SJCRH30 (cell line): ENCODE measurements at regions not wholly inside any gene's neighbourhood (a gene's known extent, or its start where the extent isn't known, plus 50 kb on each side); places are given as distances from the start of the nearest gene placed in this dataset.
"Not testable (repeated sequence)": the region's sequence is repeated elsewhere in the genome, so short reads cannot be mapped to it uniquely, and the experiment has no call there.

ENCODE experiments used
- DNase-seq, 2 experiments: peaks; one replicate each; pipeline ENCODE4 v3.0.0-alpha.2; 2015 to 2020
- H3K27ac ChIP-seq: fragments of 250-450 bp; sonication (Bioruptor Pico); 2 replicates; pipeline ENCODE4 v1.5.1; 2020; ENCODE audit warnings: mild to moderate bottlenecking, moderate library complexity
- H3K27me3 ChIP-seq: fragments of 250-450 bp; sonication (Bioruptor Pico); 2 replicates; pipeline ENCODE4 v1.5.1; 2020; ENCODE audit warnings: mild to moderate bottlenecking, moderate library complexity
- H3K36me3 ChIP-seq: fragments of 250-450 bp; sonication (Bioruptor Pico); 2 replicates; pipeline ENCODE4 v1.5.1; 2020; ENCODE audit warnings: mild to moderate bottlenecking, moderate library complexity
- H3K4me1 ChIP-seq: fragments of 250-450 bp; sonication (Bioruptor Pico); 2 replicates; pipeline ENCODE4 v1.5.1; 2020; ENCODE audit warnings: mild to moderate bottlenecking, moderate library complexity
- H3K4me3 ChIP-seq: fragments of 250-450 bp; sonication (Bioruptor Pico); 2 replicates; pipeline ENCODE4 v1.5.1; 2020; ENCODE audit warnings: mild to moderate bottlenecking, moderate library complexity
- H3K9me3 ChIP-seq: fragments of 250-450 bp; sonication (Bioruptor Pico); replicated peaks from 2 replicates; pipeline ENCODE4 v1.5.1; 2020; ENCODE audit warnings: mild to moderate bottlenecking, moderate library complexity

DNA sequence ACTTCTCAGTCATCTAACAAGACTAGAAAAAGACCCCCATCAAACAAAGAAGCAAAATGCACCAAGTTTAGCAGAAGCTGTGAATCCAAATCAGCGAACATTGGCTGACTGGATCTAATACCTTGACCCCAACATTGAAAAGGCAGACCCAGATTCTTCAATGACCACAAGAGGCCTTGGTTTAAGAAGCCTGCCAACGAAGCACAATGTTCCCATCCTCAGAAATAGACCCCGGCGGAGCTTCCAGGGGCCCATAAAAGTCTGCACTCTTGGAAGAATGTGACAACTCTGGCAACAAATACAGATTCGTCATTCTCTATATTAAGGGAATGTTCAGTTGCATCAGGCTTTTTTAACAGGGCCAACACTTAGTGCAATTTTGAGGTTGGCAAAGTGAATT lies 112.8 kb upstream of the BCL6 start:
- Histone ChIP-seq H3K4me1 (no peaks in the 10 kb centered on the region), H3K27me3 (no peaks in the 10 kb centered on the region), H3K9me3 (no peaks in the 10 kb centered on the region), H3K36me3 (no peaks in the 10 kb centered on the region), H3K27ac (no peak overlapping the region), H3K4me3 (no peak overlapping the region)
- DNase-seq = no peak

DNA sequence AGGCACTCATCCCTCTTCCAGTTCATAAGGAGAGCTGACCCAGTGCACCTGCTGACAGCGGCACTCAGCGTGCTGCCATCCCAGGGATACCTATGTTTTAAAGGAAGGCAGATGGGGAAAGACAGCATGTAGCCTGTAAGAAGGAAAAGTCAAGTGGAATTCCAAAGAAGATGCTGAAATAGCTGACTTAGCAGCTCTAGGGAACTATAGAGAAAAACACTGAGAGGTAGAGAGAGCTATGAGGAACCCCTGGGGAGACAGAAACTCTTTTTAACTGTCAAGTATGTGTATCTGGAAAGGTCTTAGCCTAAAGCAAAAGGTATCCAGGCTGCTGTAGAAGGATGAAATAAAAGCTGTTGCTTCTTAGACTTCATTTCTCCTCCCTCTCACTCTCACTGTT lies 113.4 kb upstream of the BCL6 start:
- Histone ChIP-seq H3K9me3 (no peaks in the 10 kb centered on the region), H3K27me3 (no peaks in the 10 kb centered on the region), H3K27ac (no peak overlapping the region), H3K36me3 (no peaks in the 10 kb centered on the region), H3K4me1 (no peaks in the 10 kb centered on the region), H3K4me3 (no peak overlapping the region)
- DNase-seq = no peak

DNA sequence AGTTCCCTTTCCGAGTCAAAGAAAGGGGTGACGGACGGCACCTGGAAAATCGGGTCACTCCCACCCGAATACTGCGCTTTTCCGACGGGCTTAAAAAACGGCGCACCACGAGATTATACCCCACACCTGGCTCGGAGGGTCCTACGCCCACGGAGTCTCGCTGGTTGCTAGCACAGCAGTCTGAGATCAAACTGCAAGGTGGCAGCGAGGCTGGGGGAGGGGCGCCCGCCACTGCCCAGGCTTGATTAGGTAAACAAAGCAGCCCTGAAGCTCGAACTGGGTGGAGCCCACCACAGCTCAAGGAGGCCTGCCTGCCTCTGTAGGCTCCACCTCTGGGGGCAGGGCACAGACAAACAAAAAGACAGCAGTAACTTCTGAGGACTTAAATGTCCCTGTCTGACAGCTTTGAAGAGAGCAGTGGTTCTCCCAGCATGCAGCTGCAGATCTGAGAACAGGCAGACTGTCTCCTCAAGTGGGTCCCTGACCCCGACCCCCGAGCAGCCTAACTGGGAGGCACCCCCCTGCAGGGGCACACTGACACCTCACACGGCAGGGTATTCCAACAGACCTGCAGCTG lies 117.5 kb upstream of the BCL6 start:
- not testable (repeated sequence) for H3K4me3 ChIP-seq, H3K9me3 ChIP-seq, H3K36me3 ChIP-seq, H3K27ac ChIP-seq, DNase-seq, H3K27me3 ChIP-seq, H3K4me1 ChIP-seq

DNA sequence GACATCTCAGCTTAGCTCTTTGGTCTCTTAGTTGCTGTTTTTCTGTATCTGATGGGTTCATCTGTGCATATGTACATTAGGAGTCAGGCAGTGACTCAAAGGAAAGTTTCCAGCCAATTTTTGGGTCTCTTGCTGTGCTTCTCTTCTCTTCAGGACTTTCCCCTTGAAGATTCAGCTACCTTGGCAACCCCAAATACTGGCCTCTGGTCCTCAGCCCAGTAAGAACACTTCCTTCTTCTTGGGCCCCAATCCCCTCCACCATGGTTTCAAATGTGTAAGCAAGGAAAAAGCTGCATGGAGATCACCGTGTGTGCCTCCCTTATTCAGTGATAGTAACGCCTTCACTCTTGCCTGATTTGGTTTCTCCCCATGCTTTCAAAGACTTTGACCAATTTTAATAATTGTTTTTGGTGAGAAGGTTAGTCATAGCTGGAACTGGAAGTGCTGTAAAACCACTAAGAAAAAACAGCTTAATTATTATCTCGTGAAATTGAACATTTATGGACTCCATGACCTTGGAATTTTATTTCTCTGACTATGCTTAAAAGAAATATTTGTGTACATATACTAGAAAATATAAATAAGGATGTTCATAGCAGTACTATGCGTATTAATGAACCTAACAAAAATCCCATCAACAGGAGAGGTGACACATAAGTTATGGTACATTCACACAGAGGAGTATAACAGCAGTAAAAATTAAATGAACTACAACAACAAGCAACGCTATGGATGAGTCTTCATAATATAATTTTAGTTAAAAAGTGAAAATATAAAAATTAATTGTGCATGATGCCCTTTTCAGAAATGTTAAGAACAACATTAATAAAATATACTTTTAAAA lies 125.3 kb upstream of the BCL6 start:
- no peak for DNase-seq
- H3K4me1 ChIP-seq = no peaks in the 10 kb centered on the region

DNA sequence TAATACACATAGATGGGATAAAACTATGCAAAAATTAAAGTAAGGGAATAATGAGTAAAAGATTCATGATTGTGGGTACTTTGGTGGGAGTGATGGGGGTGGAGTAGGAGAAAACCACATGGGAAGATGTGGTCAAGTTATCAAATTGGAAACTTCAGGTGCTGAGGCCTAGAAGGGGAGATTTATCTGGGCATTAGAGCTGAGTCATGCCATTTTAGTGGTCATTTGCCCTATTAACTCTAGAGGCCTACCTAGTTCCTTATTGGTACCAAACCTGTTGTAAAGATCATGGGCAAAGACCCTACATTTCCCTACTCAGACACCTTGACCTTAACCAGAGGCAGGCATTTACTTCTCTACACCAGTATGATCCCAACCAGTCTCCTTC lies 125.9 kb upstream of the BCL6 start:
- Histone ChIP-seq H3K27ac (no peak overlapping the region), H3K27me3 (no peaks in the 10 kb centered on the region), H3K4me1 (no peaks in the 10 kb centered on the region), H3K9me3 (no peaks in the 10 kb centered on the region), H3K36me3 (no peaks in the 10 kb centered on the region), H3K4me3 (no peak overlapping the region)
- no peak for DNase-seq

More for the DNA sequence above, 125.3 kb upstream of the BCL6 start:
- Histone ChIP-seq H3K36me3 (no peaks in the 10 kb centered on the region), H3K27ac (no peak overlapping the region), H3K9me3 (no peaks in the 10 kb centered on the region), H3K4me3 (no peak overlapping the region), H3K27me3 (no peaks in the 10 kb centered on the region)

DNA sequence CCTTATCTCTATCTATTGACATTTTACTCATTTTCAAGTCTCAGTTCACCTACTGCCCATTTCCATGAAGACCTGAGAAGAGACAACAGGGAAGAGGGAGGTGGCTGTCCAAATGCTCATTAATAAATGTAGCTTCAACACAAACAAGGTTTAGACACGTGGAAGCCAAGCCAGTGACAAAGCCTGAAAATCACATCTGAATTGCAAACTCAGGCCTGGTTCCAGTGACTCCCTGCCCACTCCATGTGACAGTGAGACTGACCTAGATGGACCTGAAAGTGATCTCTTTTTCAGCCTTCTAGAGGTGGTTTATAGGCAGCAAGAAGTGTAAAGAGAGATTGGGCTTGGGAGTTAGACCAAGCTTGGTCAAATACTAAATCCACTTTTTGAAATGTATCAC lies 126.6 kb upstream of the BCL6 start:
- Histone ChIP-seq H3K27me3 (no peaks in the 10 kb centered on the region), H3K4me3 (no peak overlapping the region), H3K36me3 (no peaks in the 10 kb centered on the region), H3K9me3 (no peaks in the 10 kb centered on the region), H3K4me1 (no peaks in the 10 kb centered on the region), H3K27ac (no peak overlapping the region)
- no peak for DNase-seq

DNA sequence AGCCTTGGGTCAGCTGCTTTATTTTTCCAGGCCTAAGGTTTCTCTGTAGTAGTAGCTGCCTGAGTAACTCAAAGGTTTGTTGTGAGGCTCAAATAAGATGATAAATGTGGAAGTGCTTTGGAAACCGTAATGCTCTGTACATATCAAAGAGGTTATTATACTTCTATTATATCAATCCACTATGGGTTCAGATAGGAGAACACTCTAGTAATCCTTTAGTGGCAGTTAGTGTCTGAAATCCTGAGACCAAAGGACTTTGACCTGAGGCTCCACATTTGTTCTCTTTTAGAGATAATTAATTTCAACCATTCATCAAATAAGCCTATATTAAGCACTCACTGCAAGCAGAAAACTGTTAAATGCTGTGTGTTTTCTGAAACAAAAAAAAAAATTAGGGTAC lies 128.6 kb upstream of the BCL6 start:
- no peak overlapping the region for H3K4me3 ChIP-seq
- H3K9me3 ChIP-seq = no peaks in the 10 kb centered on the region
- no peak overlapping the region for H3K27ac ChIP-seq
- H3K27me3 ChIP-seq = no peaks in the 10 kb centered on the region
- no peak for DNase-seq
- H3K4me1 ChIP-seq = no peaks in the 10 kb centered on the region
- H3K36me3 ChIP-seq = no peaks in the 10 kb centered on the region

DNA sequence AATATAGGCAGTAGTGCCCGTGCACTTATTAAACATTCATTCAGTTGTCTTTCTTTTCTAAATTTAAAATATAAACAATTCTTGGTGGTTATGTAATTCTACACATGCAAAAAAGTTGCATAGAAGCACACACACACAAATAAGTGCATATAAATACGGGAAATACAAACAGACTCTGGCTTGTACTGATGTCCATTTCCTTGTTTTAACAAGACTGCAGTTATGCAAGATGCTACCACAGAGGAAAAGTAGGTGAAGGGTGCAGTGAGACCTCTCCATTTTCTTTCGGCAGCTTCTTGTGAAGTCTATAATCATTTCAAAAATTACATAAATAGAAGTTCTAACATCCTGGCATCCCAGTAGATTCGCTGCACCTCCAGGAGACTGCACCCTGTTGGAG lies 130.6 kb upstream of the BCL6 start:
- Histone ChIP-seq H3K36me3 (no peaks in the 10 kb centered on the region), H3K9me3 (no peaks in the 10 kb centered on the region), H3K4me3 (no peak overlapping the region), H3K27ac (no peak overlapping the region), H3K27me3 (no peaks in the 10 kb centered on the region), H3K4me1 (no peaks in the 10 kb centered on the region)
- DNase-seq = no peak

DNA sequence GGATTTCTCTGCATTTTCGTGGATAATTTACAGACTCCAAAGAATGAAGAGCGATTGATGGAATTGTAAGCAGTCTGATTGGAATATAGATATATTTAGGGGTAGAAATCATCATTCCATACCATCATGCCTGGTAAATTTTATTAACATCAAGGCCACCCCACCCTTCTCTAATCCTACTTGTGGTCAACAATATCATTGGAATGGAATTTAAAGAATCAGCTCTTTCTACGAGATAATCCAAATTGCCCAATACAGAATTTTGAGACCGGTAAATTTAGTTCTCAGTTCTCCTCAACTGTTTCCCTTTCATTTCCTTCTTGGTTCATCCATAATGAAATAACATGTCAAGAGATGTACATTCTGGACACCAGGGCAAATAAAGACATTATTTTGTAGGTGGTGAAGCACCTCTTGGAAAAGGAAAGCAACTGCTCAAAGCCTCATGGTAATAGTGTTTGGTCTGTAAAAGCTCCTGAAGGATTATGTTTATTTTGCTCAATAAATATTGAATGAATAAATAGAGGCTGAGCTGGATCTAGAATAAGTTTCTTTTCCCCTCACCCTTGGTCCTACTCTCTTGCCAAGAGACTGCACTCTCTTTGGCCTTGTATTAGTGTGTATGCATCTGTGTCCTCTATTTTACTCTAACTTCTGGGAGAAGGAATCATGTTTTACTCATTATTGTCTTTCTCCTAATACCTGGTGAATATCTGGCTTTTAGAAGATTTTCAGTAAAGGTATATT lies 133.7 kb upstream of the BCL6 start:
- peak in 1 of 2 experiments; percentile 1 for DNase-seq
- Histone ChIP-seq H3K27ac (peak overlapping the region; percentile 27; the same call in 1 of the 2 replicates), H3K4me3 (no peak overlapping the region)

DNA sequence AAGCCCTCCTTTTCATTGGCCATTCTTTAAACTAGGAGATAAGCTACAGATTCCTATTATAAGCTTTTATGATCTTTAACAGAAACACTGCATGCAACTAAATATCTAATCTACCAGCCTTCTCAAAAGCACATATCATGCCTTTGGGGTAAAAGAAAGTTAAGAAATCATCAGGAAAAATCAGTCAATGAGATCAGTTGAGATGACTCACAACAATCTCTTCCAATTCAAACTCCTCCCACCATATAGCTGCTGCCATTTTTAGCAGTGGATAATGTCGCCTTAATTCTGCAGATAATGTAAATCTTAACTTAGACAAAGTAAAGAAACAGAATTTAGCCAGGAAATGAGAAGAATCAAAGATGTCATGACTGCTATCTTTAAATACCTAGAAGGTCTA lies 135.2 kb upstream of the BCL6 start:
- no peak for DNase-seq
- Histone ChIP-seq H3K4me1 (no peaks in the 10 kb centered on the region), H3K36me3 (no peaks in the 10 kb centered on the region), H3K27me3 (no peaks in the 10 kb centered on the region), H3K4me3 (no peak overlapping the region), H3K9me3 (no peaks in the 10 kb centered on the region), H3K27ac (no peak overlapping the region)

More for the DNA sequence above, 133.7 kb upstream of the BCL6 start:
- H3K9me3 ChIP-seq = no peaks in the 10 kb centered on the region
- no peaks in the 10 kb centered on the region for H3K36me3 ChIP-seq
- H3K27me3 ChIP-seq = no peaks in the 10 kb centered on the region
- no peaks in the 10 kb centered on the region for H3K4me1 ChIP-seq

DNA sequence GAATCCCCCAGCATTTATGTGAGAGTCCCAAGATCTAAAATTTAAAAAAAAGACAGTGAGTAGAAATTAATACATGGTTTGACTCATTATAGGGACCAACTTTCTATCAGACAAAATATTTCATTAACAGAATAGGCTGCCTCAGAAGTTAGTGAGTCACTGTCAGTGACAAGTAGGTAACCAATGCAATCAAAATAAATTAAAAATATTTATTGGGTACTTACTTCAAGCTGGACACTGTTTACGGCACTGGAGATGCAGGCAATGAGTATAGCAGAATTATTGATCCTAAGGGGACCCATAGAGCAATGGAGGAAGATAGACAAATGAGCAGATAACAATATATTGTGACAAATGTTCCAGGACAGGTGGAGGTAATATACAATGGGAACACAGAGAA lies 135.6 kb upstream of the BCL6 start:
- no peaks in the 10 kb centered on the region for H3K9me3 ChIP-seq
- no peak overlapping the region for H3K4me3 ChIP-seq
- no peak overlapping the region for H3K27ac ChIP-seq
- H3K4me1 ChIP-seq = no peaks in the 10 kb centered on the region
- no peaks in the 10 kb centered on the region for H3K27me3 ChIP-seq
- DNase-seq = no peak
- no peaks in the 10 kb centered on the region for H3K36me3 ChIP-seq

DNA sequence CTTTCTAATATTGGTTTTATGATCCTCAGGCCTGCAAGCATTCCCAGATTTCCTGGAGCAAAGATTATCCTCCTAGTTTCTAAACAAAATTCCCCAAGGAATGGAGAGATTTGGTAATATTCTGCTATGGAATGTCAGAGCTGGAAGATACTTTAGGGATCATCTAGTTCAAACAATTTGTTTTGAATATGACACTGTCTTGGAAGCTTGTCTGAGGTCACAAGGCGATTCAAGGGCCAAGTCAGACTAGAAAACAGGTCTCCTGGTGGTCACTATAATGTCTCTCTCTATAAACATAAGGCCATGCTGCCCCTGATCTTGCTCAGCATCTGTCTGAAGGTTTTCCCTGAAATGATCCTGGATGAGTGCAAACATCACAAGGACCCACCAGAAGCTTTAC lies 143.4 kb upstream of the BCL6 start:
- H3K4me3 ChIP-seq = no peak overlapping the region
- no peak for DNase-seq
- H3K9me3 ChIP-seq = no peaks in the 10 kb centered on the region
- no peak overlapping the region for H3K27ac ChIP-seq
- H3K4me1 ChIP-seq = no peaks in the 10 kb centered on the region
- no peaks in the 10 kb centered on the region for H3K27me3 ChIP-seq
- no peaks in the 10 kb centered on the region for H3K36me3 ChIP-seq

DNA sequence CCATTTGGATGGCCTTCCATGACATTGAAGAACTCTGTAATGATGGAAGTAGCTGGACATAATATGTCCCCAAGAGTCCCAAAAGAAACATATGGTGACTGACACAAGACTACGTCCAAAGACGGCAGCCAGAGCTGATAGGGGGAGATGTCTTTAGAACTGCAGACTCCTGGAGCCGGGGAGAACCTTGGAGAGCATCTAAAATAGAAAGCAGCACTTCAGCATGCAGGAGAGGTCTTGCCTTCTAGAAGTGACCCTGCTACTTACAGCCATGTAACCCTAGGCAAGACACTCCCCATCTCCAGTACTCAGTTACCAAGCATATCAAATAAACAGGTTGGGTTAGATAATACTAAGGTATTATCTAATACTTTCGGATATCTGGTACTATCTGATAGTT lies 143.8 kb upstream of the BCL6 start:
- DNase-seq = no peak
- no peaks in the 10 kb centered on the region for H3K9me3 ChIP-seq
- H3K4me1 ChIP-seq = no peaks in the 10 kb centered on the region
- no peak overlapping the region for H3K4me3 ChIP-seq
- no peaks in the 10 kb centered on the region for H3K36me3 ChIP-seq
- H3K27me3 ChIP-seq = no peaks in the 10 kb centered on the region
- H3K27ac ChIP-seq = no peak overlapping the region

DNA sequence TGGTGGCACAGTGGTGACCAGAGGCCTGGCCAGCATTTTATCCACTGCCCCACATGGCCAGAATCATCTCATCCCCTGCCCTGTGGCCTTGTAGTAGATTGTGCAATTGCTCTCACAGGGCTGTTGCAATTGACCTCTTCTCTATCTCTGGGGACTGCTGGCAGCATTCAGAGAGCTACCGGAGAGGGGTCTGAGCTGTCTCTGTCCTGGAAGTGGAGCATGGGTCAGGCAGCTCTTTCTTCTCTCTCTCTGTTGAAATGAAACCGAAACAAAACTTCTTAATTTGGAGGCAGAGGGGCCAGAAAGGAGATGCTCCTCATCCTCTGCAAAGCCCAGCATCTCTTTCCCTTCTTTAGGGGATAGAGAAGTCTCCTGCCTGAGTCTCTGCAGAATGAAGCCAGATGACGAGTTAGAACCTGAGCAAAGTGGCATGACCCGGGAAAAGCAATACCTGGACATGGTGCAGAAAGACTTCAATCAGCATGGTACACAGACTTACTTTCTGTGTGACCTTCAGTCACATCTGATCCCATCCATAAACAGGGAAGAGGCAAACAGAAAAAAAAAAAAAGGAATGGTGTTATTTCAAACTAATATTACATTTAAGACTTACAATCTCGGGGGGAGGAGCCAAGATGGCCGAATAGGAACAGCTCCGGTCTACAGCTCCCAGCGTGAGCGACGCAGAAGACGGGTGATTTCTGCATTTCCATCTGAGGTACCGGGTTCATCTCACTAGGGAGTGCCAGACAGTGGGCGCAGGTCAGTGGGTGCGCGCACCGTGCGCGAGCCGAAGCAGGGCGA lies 144.5 kb upstream of the BCL6 start:
- no peak for DNase-seq
- no peaks in the 10 kb centered on the region for H3K36me3 ChIP-seq
- no peaks in the 10 kb centered on the region for H3K4me1 ChIP-seq
- no peaks in the 10 kb centered on the region for H3K27me3 ChIP-seq
- H3K4me3 ChIP-seq = no peak overlapping the region
- H3K27ac ChIP-seq = no peak overlapping the region
- H3K9me3 ChIP-seq = no peaks in the 10 kb centered on the region

DNA sequence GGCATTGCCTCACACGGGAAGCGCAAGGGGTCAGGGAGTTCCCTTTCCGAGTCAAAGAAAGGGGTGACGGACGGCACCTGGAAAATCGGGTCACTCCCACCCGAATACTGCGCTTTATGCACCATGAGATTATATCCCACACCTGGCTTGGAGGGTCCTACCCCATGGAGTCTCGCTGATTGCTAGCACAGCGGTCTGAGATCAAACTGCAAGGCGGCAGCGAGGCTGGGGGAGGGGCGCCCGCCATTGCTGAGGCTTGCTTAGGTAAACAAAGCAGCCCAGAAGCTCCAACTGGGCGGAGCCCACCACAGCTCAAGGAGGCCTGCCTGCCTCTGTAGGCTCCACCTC lies 145.1 kb upstream of the BCL6 start:
- H3K9me3 ChIP-seq, H3K36me3 ChIP-seq, H3K27me3 ChIP-seq, H3K27ac ChIP-seq, DNase-seq, H3K4me1 ChIP-seq, H3K4me3 ChIP-seq: not testable (repeated sequence)
